ENCODE measurements at regions not wholly inside any gene's neighbourhood (a gene's known extent, or its start where the extent isn't known, plus 50 kb on each side); places are given as distances from the start of the nearest gene placed in this dataset.

DNA sequence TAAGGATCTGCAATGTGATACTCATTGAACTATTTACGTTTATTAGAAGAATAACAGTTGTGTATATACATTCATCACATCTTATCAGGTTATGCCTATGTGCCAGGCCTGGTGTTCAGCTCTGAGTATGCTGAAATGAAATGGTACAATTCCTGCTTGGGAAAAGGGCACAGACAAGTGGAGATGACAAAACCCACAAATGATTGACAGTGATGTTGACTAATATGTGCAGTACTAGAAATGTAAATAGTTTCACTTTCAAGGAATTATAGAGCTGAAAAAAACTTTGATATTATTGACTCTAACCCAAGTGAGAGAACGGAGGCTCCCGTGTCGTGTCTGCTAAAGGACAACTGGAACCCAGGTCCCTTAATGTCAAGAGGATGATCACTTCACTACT is 386.8 kb upstream of the DACH1 start:
- TF ChIP-seq POLR2A (IDR thresholded peaks at IDR 0.05), result no peak
- TF ChIP-seq, protein P1, sequence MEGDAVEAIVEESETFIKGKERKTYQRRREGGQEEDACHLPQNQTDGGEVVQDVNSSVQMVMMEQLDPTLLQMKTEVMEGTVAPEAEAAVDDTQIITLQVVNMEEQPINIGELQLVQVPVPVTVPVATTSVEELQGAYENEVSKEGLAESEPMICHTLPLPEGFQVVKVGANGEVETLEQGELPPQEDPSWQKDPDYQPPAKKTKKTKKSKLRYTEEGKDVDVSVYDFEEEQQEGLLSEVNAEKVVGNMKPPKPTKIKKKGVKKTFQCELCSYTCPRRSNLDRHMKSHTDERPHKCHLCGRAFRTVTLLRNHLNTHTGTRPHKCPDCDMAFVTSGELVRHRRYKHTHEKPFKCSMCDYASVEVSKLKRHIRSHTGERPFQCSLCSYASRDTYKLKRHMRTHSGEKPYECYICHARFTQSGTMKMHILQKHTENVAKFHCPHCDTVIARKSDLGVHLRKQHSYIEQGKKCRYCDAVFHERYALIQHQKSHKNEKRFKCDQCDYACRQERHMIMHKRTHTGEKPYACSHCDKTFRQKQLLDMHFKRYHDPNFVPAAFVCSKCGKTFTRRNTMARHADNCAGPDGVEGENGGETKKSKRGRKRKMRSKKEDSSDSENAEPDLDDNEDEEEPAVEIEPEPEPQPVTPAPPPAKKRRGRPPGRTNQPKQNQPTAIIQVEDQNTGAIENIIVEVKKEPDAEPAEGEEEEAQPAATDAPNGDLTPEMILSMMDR (IDR thresholded peaks at IDR 0.05), result no peak

Data from heart left ventricle (tissue), 13 donors.